ENCODE measurements at regions not wholly inside any gene's neighbourhood (a gene's known extent, or its start where the extent isn't known, plus 50 kb on each side); places are given as distances from the start of the nearest gene placed in this dataset.

DNA sequence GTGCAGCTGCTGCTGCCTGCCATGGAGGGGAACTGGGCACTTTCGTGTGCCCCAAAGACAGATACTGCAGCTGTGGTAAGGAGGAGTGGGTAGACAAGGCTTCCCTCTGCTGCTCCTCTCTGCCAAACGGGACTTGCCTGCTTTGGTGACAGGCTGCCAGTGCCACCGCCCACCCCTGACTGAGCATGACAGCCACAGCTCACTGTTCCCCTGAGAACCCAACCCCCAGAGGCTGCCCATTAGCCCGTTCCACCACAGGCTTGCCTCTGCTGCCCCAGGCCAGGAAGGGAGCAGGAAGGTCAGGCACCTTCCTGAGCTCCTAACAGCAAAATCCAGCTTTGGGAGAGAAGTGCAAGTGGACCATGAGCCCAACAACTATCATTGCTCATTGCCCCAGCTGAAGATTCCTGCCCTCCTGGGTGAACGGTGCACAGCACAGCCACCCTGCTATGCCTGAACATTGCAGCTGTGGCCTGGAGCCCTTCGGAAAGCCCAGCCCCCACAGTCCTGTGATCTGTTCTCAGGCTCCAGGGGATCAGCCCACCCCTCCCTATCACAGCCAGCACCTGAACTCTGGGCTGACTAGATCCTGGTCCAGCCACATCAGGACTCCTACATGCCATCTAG lies 58.7 kb upstream of the ANTXRL start:
- Histone ChIP-seq H3K4me1 (peaks cover 0 to 5% (median 0%) of the 10 kb centered on the region in 4 donors), H3K36me3 (no peaks in the 10 kb centered on the region), H3K27ac (no peak overlapping the region), H3K9me3 (no peaks in the 10 kb centered on the region), H3K4me3 (no peak overlapping the region), H3K27me3 (no peaks in the 10 kb centered on the region)
- TF ChIP-seq POLR2A (IDR thresholded peaks at IDR 0.05) (no peak), POLR2AphosphoS5 (IDR thresholded peaks at IDR 0.05) (no peak), EP300 (IDR thresholded peaks at IDR 0.05; ENCODE audit: low read depth) (no peak)
- TF ChIP-seq, protein P1, sequence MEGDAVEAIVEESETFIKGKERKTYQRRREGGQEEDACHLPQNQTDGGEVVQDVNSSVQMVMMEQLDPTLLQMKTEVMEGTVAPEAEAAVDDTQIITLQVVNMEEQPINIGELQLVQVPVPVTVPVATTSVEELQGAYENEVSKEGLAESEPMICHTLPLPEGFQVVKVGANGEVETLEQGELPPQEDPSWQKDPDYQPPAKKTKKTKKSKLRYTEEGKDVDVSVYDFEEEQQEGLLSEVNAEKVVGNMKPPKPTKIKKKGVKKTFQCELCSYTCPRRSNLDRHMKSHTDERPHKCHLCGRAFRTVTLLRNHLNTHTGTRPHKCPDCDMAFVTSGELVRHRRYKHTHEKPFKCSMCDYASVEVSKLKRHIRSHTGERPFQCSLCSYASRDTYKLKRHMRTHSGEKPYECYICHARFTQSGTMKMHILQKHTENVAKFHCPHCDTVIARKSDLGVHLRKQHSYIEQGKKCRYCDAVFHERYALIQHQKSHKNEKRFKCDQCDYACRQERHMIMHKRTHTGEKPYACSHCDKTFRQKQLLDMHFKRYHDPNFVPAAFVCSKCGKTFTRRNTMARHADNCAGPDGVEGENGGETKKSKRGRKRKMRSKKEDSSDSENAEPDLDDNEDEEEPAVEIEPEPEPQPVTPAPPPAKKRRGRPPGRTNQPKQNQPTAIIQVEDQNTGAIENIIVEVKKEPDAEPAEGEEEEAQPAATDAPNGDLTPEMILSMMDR (IDR thresholded peaks at IDR 0.05) = no peak
- no peak for DNase-seq
- 51% methylated on average over 6 of the region's 6 CpGs; no CpG with 5 or more reads in 1 of the 2 donors for WGBS, 2 donors (ENCODE audit: low coverage in 1 of 2)
- in situ Hi-C loops (cut with MboI; ENCODE audit: low pct_ligation_motif_present in 1 of 4, low pct_unique_long_range_greater_than_20kb in 1 of 4, low sequenced_read_pairs in 3 of 4) (no loop called here), intact Hi-C loops (cut with DNase I; ENCODE audit: low total_unique reads) (no loop called here)

DNA sequence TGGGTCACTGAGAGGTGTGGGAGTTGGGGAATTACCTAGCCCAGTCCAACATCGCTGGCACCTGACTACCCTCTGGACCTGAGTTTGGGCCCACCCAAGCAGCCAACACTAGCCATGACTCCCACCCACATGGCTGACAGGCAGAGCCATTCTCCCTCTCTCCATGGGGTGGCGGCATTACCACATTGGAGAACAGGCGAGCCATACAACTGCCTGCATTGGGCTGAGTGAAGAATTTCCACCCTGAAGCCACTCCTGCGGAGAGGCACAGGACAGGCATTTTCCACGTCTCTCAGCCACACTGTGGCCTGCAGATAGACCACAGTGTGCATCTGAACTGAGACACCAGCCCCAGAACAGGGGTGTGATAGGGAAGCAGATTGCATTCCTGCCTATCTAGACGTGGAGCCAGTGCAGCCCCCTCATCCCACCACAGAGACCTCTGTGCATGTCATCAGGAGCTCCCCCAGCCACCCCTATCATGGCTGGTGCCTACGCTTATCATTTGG lies 58.2 kb upstream of the ANTXRL start:
- in situ Hi-C loops (cut with MboI; ENCODE audit: low pct_ligation_motif_present in 1 of 4, low pct_unique_long_range_greater_than_20kb in 1 of 4, low sequenced_read_pairs in 3 of 4) = no loop called here

DNA sequence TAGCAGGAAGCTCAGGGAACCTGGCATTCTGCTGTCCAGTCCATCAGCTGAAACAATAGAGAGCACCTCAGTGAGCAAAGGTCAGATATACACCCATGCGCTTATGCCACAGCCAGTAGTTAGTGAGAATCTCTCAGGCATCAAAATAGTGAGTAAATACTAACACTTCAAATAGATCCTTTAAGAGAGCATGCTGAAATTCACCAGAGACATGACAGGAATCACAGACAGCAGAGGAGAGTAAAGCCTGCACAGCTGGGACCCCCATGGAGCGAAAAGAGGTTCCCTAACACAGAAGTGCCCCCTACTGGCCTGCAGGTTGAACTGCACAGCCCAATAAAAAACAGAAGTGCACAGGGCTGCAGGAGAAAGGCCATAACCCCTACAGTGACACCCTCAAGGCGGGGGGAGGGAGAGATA lies 57.6 kb upstream of the ANTXRL start:
- H3K27ac ChIP-seq = peak overlapping the region in 1 of 4 donors; percentile 4
- WGBS, 2 donors (ENCODE audit: low coverage in 1 of 2) = 25 to 42% methylated on average over 2 to 3 of the region's 3 CpGs
- no peaks in the 10 kb centered on the region for H3K9me3 ChIP-seq
- TF ChIP-seq EP300 (IDR thresholded peaks at IDR 0.05; ENCODE audit: low read depth) (no peak), POLR2AphosphoS5 (IDR thresholded peaks at IDR 0.05) (no peak), POLR2A (IDR thresholded peaks at IDR 0.05) (no peak)
- TF ChIP-seq, protein P1 (IDR thresholded peaks at IDR 0.05) = peak; percentile 47 to 76 (median 69)
- peaks cover 0 to 5% (median 0%) of the 10 kb centered on the region in 4 donors for H3K4me1 ChIP-seq
- no peak overlapping the region for H3K4me3 ChIP-seq
- H3K27me3 ChIP-seq = no peaks in the 10 kb centered on the region
- H3K36me3 ChIP-seq = no peaks in the 10 kb centered on the region
- intact Hi-C loops (cut with DNase I; ENCODE audit: low total_unique reads) = no loop called here
- in situ Hi-C loops (cut with MboI; ENCODE audit: low pct_ligation_motif_present in 1 of 4, low pct_unique_long_range_greater_than_20kb in 1 of 4, low sequenced_read_pairs in 3 of 4) = no loop called here
- DNase-seq = peak; percentile 21

More for the DNA sequence above, 58.2 kb upstream of the ANTXRL start:
- Histone ChIP-seq H3K4me1 (peaks cover 0 to 5% (median 0%) of the 10 kb centered on the region in 4 donors), H3K9me3 (no peaks in the 10 kb centered on the region), H3K27me3 (no peaks in the 10 kb centered on the region), H3K36me3 (no peaks in the 10 kb centered on the region), H3K27ac (peak overlapping the region in 1 of 4 donors; percentile 4), H3K4me3 (no peak overlapping the region)
- TF ChIP-seq, protein P1 (IDR thresholded peaks at IDR 0.05) = peak; percentile 84 to 87 (median 84)
- TF ChIP-seq POLR2AphosphoS5 (IDR thresholded peaks at IDR 0.05) = no peak
- DNase-seq = peak; percentile 72
- intact Hi-C loops (cut with DNase I; ENCODE audit: low total_unique reads) = no loop called here
- 18% methylated on average over 7 of the region's 7 CpGs; no CpG with 5 or more reads in 1 of the 2 donors for WGBS, 2 donors (ENCODE audit: low coverage in 1 of 2)

DNA sequence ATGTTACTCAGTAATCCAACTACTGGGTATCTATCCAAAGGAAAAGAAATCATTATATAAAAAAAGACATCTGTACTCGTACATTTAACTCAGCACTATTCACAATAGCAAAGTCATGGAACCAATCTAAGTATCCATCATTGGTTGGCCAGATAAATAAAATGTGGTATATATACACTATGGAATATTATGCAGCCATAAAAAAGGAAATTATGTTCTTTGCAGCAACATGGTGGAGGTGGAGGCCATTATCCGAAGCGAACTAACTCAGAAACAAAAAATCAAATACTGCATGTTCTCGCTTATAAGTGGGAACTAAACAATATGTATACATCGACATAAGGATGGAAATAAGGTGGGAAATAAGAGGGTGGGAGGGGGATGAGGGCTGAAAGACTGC lies 56.2 kb upstream of the ANTXRL start:
- WGBS, 2 donors (ENCODE audit: low coverage in 1 of 2) = 95 to 97% methylated on average over 5 of the region's 5 CpGs

More for the DNA sequence above, 56.2 kb upstream of the ANTXRL start:
- TF ChIP-seq POLR2AphosphoS5 (IDR thresholded peaks at IDR 0.05) = no peak
- no peak for TF ChIP-seq POLR2A (IDR thresholded peaks at IDR 0.05)
- no peak for TF ChIP-seq EP300 (IDR thresholded peaks at IDR 0.05; ENCODE audit: low read depth)
- TF ChIP-seq, protein P1 (IDR thresholded peaks at IDR 0.05) = no peak
- in situ Hi-C loops (cut with MboI; ENCODE audit: low pct_ligation_motif_present in 1 of 4, low pct_unique_long_range_greater_than_20kb in 1 of 4, low sequenced_read_pairs in 3 of 4) (no loop called here), intact Hi-C loops (cut with DNase I; ENCODE audit: low total_unique reads) (no loop called here)
- Histone ChIP-seq H3K36me3 (no peaks in the 10 kb centered on the region), H3K9me3 (no peaks in the 10 kb centered on the region), H3K4me1 (peaks cover 0 to 5% (median 0%) of the 10 kb centered on the region in 4 donors), H3K4me3 (no peak overlapping the region), H3K27ac (no peak overlapping the region), H3K27me3 (no peaks in the 10 kb centered on the region)
- no peak for DNase-seq
